ENCODE measurements at regions not wholly inside any gene's neighbourhood (a gene's known extent, or its start where the extent isn't known, plus 50 kb on each side); places are given as distances from the start of the nearest gene placed in this dataset.

DNA sequence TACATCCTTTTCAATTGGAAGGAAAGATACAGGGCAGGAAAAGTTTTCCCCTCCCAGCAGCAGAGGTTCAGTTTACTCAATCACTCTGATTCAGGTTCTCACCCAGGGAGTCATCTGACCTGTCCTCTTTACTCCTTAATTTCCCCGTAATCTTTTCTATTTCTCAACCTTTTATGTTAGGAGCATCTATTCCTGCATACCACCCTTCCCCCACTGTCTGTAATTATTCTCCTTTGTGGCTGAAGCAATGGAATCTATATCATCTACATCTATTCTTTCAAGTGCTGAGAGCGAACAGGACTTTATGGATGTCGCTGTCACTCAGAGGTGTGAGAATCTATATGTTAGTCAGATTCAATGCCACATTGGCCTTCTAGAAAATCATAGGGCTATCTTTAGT is 175.2 kb downstream of the NOL4 start:
- Histone ChIP-seq H4K20me1 (replicated peaks; ENCODE audit: insufficient read depth) (no peaks in the 10 kb centered on the region), H3K36me3 (ENCODE audit: insufficient read depth) (no peaks in the 10 kb centered on the region; the same call in 1 of the 2 replicates), H3K27me3 (ENCODE audit: insufficient read depth) (no peaks in the 10 kb centered on the region), H3K4me2 (no peak overlapping the region), H3K27ac (ENCODE audit: low read depth) (no peak overlapping the region), H3K4me3 (no peak overlapping the region), H3F3A (replicated peaks; ENCODE audit: low read depth) (no peaks in the 10 kb centered on the region), H3K4me1 (ENCODE audit: insufficient read depth) (peaks cover 14% of the 10 kb centered on the region; the same call in 1 of the 2 replicates), H3K79me2 (replicated peaks; ENCODE audit: insufficient read depth) (no peaks in the 10 kb centered on the region), H3K9me2 (ENCODE audit: insufficient read depth) (no peaks in the 10 kb centered on the region), H2AFZ (no peak overlapping the region)
- Mint-ChIP-seq H3K27ac (no peak overlapping the region), H3K4me1 (peaks cover 13% of the 10 kb centered on the region), H3K36me3 (ENCODE audit: low read depth) (no peaks in the 10 kb centered on the region), H3K27me3 (ENCODE audit: insufficient read depth, low read depth, poor library complexity) (no peaks in the 10 kb centered on the region), H3K4me3 (no peak overlapping the region), H3K9me3 (no peaks in the 10 kb centered on the region)
- DNase-seq (ENCODE audit: low spot score) (peak; percentile 15), ATAC-seq (no peak)
- TF ChIP-seq ZNF462 (CRISPR knock-in tag; IDR thresholded peaks at IDR 0.05) (no peak), EZH2phosphoT487 (IDR thresholded peaks at IDR 0.05; ENCODE audit: unreplicated experiment) (no peak), NANOG (IDR thresholded peaks at IDR 0.05; ENCODE audit: borderline replicate concordance) (no peak), CTCF (conservative IDR thresholded peaks at IDR 0.05; ENCODE audit: low read depth in 2 of 2) (no peak), POLR2AphosphoS5 (IDR thresholded peaks at IDR 0.05; ENCODE audit: low read depth) (no peak), ETS1 (IDR thresholded peaks at IDR 0.05) (no peak), EZH2 (IDR thresholded peaks at IDR 0.05; ENCODE audit: low read depth, unreplicated experiment) (no peak), STAT1 (IDR thresholded peaks at IDR 0.05; ENCODE audit: unreplicated experiment) (no peak), JUNB (IDR thresholded peaks at IDR 0.05; ENCODE audit: unreplicated experiment) (no peak), ZNF114 (CRISPR knock-in tag; IDR thresholded peaks at IDR 0.05) (no peak), CREB1 (CRISPR knock-in tag; IDR thresholded peaks at IDR 0.05; ENCODE audit: low read depth) (no peak), REST (IDR thresholded peaks at IDR 0.05; ENCODE audit: unreplicated experiment) (no peak), ZNF331 (CRISPR knock-in tag; IDR thresholded peaks at IDR 0.05; ENCODE audit: low read depth) (no peak)

All from GM23338 (cell line).